GM18867 (cell line): ENCODE measurements at regions not wholly inside any gene's neighbourhood (a gene's known extent, or its start where the extent isn't known, plus 50 kb on each side); places are given as distances from the start of the nearest gene placed in this dataset.

Experiments
- ATAC-seq: cut with Tn5 transposase; IDR thresholded peaks from one replicate; pipeline ENCODE4 v1.9.1; 2021; ENCODE audit warnings: mild to moderate bottlenecking, moderate library complexity; ENCODE audit not compliant: unreplicated experiment

DNA sequence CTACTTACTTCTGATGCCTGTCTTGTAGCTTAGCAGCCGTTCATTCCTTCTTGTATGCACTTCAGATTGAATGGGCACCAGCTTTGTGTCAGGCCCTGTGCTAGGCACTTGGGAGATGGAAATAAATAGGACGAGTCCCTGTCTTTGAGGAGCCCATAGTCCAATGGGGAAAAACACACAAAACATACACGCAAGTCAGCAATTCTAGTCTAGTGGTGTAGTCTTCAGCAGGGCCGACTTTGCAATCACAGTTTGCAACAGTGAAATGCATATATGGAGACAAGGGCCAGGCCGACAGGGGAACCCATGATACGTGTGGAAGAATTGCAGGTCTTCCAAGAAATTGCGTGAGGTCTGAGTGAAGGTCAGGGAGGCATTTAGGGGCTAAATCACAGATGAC is 262.6 kb downstream of the MAF start:
- no peak for ATAC-seq

DNA sequence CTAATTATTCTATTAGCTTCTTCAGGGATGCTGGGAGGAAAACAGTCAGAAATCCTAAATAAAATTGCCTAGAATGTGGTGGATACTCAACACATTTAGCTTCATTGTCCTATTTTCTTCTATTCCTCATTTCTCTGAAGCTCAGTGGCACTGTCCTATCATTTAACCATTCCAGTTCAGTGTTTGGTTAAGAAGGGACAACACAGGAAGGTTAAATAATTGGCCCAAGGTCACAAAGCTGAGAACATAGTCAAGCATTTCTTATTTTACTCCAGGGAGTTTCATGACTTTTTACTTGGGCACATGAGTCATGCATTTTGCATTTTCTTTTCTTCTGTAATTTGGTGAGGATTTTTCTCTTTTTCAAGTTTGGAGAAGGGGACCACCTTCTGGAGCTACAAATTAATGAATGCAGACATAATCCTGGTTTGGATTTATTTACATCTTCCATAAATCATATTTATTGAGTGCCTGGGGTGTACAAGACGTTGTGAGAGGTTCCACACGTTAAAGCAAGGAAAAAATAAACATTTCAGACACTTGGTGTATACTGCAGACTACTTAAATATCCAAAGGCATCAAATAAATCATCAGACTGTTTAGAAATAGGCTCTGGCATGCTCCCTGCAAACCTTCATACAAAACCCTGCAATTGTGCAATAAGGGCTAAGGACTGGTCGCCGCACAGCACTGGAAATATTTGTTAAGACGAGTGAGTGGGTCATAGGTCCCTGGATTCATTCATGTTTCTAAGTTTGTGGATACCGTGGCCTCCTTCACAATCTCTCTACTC is 263.9 kb downstream of the MAF start:
- ATAC-seq, result no peak

DNA sequence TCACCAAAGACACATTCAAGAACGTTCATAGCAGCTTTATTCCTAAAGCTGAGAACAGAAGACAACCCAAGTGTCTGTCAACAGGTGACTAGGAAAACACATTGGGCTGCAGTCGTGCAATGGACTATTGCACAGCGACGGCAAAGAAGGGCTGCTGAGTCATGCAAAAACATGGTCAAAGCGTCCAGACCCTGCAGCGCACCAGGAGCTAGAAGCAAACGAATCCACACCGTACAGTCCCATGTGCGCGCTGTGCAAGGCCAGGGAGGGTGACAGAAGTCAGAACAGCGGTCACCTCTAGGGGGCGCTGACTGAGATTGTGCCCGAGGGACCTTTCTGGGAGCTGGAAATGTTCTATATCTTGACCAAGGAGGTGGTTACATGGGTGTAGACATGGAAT is 266.4 kb downstream of the MAF start:
- ATAC-seq, result no peak

DNA sequence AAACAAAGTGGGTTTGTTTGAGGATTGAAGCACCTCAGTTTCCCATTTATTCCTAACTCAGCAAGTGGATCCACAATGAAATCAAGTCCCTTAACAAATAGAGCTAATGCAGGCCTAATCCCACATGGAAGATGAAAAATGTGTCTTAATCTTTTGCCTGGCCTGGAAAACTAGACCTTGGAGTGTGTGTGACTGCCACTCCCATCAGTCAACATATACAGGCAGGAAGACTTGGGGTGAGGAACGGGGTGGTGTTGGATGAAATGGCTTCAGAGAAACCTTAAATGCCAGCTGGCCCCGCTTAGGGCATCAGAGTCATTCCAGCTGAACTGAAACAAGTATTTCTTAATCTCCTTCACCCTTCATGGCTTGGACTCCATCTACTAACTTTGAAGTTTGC is 269.5 kb downstream of the MAF start:
- ATAC-seq, result no peak

DNA sequence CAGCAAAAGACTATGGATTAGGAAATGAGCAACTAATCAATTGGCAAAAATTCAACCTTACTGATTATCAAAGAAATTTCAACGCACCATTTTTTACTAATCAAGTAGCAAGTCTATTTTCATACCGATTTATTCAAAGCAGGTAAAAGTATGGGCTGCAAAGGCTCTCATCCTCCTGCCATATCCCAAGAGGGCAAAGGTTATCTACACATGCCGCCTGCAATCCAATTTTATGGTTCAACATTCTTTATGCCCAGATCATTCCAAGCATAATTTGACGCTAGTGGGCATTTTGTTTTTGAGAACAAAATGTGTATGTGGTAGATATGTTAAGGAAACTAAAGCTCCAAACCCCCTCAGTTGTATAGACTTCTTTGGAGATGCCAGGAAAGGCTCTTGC is 270.6 kb downstream of the MAF start:
- ATAC-seq, result no peak

DNA sequence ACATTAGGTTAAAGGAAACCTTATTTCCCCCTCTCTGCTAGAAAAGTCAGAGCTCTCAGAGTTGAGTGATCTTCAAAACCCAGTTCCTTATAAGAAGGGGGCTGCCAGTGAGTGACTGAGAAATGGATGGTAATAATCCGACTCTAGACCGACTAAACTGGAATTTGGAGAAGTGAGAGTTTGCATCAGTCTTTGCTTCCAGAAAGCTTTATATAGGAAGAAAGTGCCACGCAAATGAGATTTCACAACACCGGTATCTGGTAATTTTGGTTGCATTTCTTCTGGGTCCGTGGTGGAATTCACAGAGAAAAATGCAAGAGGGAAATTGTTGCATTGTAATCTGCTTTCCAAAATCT is 271.4 kb downstream of the MAF start:
- no peak for ATAC-seq

DNA sequence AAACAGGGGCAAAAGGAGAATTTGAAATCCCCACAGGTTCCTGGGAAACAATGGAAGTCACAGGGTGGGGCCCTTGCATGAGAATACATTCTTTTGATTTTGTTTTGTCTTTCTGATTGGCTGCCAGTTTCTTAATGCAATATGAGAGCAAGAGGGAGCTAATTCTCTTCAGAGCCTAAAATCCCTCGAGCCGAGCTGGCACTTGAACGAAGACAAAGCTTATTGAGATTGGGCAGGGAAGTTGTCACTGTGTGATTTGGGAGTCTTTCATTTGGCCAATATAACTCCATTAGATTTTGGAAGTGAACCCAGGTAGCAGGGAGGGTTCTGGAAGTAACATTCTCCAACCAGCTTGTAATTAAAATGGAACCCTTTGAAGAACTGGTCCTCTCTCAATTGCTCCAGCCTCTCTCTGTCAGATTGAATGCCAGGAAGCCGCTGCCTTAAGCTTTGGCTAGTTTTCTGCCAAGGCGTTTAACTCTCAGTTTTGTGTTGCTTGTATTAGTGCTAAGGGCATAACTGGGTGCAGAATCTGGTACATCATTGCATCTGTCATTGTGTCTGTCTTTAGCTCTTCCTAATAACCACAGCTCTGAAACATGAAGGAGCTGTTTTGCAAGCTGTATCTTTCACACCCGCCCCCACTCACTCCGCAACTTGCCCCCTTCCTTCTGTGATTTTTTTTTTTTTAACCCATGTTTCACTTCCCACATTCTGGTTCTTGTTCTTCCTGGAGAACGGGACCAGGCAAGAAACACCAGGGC is 272.0 kb downstream of the MAF start:
- ATAC-seq, result no peak

DNA sequence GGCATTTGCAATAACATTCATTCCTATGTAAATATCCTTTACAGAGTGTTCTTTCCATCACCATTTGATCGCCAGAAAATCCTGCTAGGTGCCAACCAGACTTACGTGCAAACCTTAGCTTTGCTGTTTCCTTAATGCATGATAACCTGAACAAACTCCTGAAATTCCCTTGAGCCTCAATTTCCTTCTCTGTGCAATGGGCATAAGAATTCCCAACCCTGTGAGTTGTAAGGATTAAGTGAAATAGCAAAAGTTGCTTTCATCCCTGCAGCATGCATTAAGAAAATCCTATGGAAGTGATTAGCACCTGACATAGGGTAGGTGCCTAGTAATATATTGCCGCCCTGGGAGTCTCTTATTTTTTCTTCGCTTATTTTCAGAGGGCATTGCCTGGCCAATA is 272.7 kb downstream of the MAF start:
- no peak for ATAC-seq

DNA sequence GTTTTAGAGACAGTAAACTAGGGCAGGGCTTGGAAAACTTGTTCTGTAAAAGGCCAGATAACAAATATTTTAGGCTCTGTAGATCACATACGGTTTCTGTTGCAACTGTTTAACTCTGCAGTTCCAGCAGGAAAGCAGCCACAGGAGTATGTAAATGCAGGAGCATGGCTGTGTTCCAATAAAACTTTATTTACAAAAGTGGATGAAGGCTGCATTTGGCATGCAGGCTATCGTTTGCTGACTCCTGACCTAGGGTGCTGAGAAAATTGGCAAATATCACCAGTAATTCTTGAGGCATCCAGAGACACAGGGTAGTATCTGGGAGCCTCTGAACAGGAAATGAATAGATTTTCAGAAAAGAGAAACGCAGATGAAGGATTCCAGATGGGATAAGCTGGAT is 274.0 kb downstream of the MAF start:
- no peak for ATAC-seq

DNA sequence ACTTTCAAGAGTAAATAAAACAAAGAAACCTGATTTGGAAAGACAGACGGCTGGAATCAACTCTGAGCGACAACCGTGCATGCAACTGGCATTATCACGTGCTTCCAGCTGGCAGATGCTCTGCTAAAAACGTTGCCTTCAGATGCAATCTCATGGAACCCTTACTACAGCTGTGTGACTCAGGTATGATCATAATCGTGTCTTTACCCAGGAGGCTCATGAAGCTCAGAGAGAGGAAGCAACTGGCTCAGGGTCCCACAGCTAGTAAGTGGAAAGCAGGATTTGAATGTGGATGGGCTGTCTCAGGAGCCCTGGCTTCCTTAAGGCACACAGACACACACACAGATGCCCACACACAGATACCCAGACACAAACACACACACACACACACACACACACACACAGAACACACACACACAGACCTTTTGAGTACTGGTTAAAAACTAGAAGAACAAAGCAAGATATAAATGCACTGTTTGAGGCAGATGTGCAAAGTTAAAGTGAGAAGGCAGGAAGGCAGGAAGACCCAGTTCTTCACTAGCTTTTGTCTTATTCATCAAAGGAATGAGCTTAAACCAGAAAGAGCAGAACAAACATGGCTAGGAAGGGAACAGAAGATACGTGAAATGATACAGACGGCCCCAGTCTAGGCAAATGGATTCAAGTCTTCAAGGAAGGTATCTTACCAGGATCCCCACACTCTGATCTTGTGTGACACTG is 275.2 kb downstream of the MAF start:
- ATAC-seq, result no peak

DNA sequence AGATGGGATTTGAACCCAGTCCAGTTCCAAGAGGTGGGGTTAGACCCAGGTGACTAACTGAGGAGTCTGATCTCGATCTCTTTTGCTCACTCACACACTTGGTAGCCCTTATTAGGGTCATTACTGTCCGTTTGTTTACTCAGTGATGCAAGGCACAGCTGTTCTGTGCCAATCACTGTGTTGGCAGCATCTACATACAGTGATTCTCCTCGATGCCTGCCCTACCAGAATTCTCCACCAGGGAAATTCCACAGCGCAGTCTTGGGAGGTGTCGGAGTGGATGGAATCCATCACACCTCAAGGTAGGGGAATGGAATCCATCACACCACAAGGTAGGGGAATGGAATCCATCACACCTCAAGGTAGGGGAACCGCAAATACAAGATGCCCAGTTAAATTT is 279.6 kb downstream of the MAF start:
- no peak for ATAC-seq

DNA sequence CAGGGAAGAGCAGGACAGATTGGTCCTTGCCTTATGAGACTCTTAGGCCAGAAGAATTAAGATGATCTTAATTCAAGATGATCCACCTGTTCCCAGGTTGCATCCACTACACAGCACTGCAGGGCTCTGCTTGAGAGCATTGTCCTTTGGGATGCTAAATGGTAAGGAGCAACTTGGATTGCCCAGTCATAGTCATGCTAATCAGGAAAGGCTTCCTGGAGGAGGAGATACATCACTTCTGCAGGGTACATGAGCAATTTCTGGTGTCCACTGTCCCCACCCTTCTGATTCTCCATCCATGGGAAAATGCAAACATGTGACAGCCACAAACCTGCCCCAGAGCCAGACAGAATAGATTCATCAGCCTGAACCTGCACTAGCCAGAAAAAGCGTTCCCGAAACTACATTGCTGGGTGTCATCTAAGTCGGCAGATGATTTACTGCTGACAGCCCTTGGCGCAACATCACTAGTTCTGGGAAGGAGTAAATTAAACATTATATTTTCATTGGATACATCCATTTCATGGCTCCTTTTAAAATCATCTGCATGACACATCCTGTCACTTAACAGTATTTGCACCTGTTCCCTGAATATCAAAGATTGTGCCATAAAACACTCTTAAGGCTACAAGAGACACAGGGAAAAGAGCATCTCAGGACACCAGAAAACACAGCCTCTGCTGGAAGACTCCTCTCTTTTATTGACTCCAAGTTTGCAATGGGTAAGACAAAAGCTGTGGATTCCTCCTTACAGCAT is 282.2 kb downstream of the MAF start:
- no peak for ATAC-seq

DNA sequence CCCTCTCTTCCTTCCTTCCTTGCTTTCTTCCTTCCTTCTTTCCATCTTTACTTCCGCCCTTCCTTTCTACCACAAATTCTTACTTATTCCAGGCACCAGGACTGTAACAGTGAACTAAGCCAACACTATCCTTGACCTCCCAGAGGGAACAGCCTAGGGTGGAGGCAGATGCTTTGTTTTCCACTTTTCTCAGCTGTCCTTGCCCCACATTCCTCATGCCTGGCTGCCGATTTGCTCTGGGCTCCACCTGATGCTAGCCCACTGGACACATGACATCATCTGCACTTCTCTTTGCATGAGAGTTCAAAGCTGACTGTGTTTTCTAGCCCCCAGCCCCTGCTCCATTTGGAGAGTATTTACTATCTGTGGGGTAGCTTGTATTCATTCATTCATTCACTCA is 283.0 kb downstream of the MAF start:
- no peak for ATAC-seq

DNA sequence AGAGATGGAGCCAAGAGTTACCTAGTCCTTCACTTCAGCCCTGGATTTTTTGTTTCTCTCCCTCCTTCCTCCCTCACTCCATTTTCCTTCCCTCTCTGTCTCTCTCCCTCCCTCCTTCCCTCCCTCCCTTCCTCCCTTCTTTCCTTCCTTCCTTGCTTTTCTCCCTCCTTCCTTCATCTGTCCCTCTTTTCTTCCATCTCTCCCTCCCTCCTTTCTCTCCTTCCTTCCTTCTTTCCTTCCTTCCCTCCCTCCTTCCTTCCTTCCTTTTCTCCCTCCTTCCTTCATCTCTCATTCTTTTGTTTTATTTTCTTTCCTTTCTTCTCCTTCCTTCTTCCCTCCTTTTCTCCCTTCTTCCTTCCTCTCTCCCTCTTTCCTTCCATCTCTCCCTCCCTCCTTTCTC is 283.5 kb downstream of the MAF start:
- no peak for ATAC-seq

DNA sequence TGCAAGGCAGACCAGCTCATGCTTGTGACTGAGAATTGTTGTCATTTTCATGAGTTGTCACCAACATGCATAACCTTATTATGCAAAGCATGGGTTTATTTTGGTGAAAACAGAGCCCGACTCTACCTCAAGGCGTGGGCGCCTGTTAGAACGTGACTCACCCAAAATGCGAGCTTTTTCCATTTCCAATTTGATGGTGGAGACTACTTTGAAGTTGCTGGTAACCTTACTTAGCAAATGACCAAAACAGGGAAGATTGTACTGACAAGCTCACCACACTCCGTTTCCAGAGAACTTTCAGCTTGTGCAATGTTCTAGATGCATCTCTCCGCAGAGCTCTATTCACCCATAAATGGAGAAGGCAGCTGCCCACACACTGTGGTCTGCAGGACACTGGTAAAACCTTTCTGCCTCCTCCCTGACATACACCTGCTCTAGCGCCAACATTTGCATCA is 284.5 kb downstream of the MAF start:
- peak; percentile 92 for ATAC-seq

DNA sequence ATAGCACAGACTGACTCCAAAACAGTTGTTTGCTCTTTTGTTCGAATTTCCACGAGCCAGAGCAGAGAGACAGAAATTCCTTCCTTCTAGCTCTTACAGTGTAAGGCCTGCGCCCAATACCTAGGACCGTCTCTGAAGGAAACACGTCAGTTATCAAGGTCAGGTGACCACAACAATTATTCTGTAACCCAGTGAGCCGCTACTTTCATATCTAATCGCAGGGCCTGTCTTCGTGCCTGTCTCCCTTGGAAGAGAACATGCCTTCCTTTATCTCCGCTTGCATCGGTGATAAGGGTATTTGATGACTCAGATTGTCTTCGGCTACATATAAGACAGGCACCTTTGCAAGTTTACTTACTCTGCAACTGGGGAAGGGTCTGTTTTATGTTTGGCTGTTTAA is 288.0 kb downstream of the MAF start:
- no peak for ATAC-seq

DNA sequence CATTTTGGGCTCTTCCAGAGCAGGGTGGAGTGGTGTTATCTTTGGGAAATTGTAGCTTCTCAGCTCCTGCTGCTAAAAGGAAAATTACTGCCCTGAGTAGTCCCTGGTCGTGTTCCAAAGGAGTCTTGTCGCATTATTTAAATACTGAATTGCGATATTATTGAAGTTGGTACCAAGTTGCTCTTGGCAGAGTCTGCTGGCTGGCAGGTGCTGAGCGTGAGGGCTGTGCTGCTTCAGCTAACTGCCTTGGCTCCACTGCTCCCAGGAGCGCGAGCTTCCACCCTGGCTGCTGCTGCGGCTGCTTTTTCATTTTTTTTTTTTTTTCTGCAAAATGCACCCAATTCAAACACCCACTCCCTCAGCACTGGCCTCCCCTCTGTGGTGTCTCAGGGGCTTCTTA is 289.8 kb downstream of the MAF start:
- no peak for ATAC-seq

DNA sequence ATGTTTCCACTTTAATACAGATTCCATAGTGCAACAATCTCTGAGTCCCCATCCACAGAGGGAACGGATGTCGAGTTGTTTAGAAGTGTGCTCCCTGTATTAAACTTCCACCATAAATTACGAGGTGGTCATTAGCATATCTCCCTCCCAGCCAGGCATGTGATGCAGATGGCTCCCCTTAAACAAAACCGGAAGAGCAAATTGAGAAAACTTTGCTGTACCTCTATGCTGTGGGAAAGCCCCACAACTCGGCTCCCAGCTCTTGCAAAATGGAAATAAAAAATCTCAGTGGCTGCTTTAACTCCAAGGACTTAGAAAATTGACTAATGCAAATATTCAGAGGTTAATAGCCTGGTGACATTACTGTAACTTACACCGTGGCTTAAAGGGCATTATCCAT is 290.9 kb downstream of the MAF start:
- no peak for ATAC-seq

DNA sequence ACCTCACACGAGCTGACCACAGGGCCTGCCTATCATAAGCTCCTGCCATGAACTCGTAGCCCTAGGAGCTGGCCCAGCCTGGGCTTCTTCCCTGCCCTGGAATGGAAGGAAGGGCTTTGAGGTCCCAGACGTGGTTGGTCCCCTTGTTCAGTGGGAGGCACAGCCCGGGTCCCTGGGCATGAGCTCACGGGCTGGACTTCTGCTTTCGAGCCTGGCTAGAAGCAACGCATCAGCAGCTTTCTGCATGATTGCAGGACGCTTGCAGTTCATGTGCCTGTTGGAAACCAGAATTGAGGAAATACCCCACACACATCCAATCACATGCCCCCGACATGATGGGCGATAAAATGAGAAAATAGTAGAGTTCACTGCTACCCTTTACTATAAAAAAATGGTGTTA is 293.3 kb downstream of the MAF start:
- ATAC-seq, result no peak

DNA sequence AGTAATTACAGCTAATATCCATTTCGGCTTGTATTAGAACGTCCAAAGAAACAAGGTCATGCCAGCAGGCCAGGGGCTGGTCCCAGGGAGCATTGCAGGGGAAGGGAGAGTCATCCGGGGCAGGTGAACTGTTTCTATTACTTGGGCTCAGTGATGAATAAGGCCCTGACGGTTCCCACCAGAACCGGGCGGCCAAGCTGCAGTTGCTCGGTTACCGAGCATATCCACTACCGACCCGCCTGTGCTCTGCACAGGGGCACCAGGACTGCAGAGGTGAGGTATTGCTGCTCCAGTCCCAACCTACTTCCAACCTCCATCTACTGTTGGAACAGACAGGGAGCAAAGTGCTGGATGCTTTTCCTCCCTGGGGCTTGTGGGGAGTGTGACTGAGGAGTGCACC is 295.5 kb downstream of the MAF start:
- no peak for ATAC-seq

DNA sequence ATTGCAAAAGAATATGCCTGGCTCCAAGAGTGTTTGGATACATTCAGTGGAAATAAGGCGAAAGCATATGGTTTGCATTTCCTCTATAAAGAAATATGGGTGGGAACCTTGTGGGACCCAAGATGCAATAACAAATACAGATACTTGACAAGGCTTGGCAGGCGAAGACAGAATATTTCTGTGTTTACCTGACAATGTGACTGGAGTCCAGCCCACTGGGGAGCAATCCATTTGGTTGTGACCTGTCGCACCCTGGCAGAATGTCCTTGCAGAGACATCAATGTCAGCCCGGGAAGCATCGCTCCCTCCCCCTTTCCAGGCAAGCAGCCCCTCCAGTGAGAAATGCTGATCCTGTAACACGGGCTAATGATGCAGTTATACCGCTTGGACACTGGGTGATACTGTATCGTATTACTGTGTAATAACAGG is 296.6 kb downstream of the MAF start:
- no peak for ATAC-seq
